IMR-90 (cell line): ENCODE measurements at regions not wholly inside any gene's neighbourhood (a gene's known extent, or its start where the extent isn't known, plus 50 kb on each side); places are given as distances from the start of the nearest gene placed in this dataset.

Experiments used
- ATAC-seq: fragments of 200-7000 bp; cut with Tn5 transposase; 2 replicates; pipeline ENCODE4 v1.9.1; 2020; ENCODE audit warnings: low read depth, mild to moderate bottlenecking, moderate library complexity
- BruUV-seq: library from RNA; stranded (reverse); fragments of 400-500 nt; replicated peaks from 2 replicates; lab custom pipeline; 2021; lab: Mats Ljungman, UMichigan
- CTCF ChIA-PET: fragments of 300-600 bp; formaldehyde crosslinking; extraction: SDS; loops from one replicate; lab custom pipeline; 2021; ENCODE audit warnings: antibody characterized with exemption; lab: Yijun Ruan, JAX
- POLR2A ChIA-PET: fragments of 300-600 bp; sonication (Branson Sonifier 250); formaldehyde crosslinking; loops from one replicate; lab custom pipeline; 2022; ENCODE audit warnings: antibody characterized with exemption; ENCODE audit not compliant: unreplicated experiment; lab: Charles Lee
- DNase-seq: peaks from one replicate; pipeline ENCODE4 v3.0.0; 2013
- H2AFZ ChIP-seq: replicated peaks from 2 replicates; pipeline ENCODE3; 2013; ENCODE audit warnings: low read length, mild to moderate bottlenecking; ENCODE audit not compliant: poor library complexity
- H2AK5ac ChIP-seq: 2 replicates; pipeline ENCODE4 v1.6.1; 2013; ENCODE audit warnings: low read depth, low read length, inconsistent platforms
- H2AK9ac ChIP-seq: replicated peaks from 2 replicates; pipeline ENCODE3; 2013; ENCODE audit warnings: mild to moderate bottlenecking, low read depth, low read length, moderate library complexity; ENCODE audit not compliant: poor library complexity
- H2BK120ac ChIP-seq: 2 replicates; pipeline ENCODE4 v1.6.1; 2013; ENCODE audit warnings: low read depth, low read length, inconsistent platforms
- H2BK15ac ChIP-seq: 3 replicates; pipeline ENCODE4 v1.6.1; 2013; ENCODE audit warnings: low read depth, low read length, inconsistent platforms
- H2BK20ac ChIP-seq: 2 replicates; pipeline ENCODE4 v1.6.1; 2013; ENCODE audit warnings: low read depth, mild to moderate bottlenecking, inconsistent platforms, low read length, moderate library complexity
- H2BK5ac ChIP-seq: 2 replicates; pipeline ENCODE4 v1.6.1; 2013; ENCODE audit warnings: mild to moderate bottlenecking, low read depth, low read length, inconsistent platforms; ENCODE audit not compliant: poor library complexity, severe bottlenecking
- H3K14ac ChIP-seq: replicated peaks from 2 replicates; pipeline ENCODE4 v1.6.1; 2013; ENCODE audit warnings: low read depth, low read length, inconsistent platforms
- H3K18ac ChIP-seq: 2 replicates; pipeline ENCODE4 v1.6.1; 2013; ENCODE audit warnings: low read depth, low read length, control low read depth
- H3K23ac ChIP-seq: 2 replicates; pipeline ENCODE4 v1.6.1; 2013; ENCODE audit warnings: low read depth, low read length, inconsistent platforms
- H3K27ac ChIP-seq: 2 replicates; pipeline ENCODE4 v1.5.1; 2013; ENCODE audit warnings: mild to moderate bottlenecking, control low read depth, low read length; ENCODE audit not compliant: insufficient read depth
- H3K27me3 ChIP-seq: 2 replicates; pipeline ENCODE4 v1.6.1; 2013; ENCODE audit warnings: low read length; ENCODE audit not compliant: control insufficient read depth, insufficient read depth
- H3K36me3 ChIP-seq: 2 replicates; pipeline ENCODE4 v1.6.1; 2013; ENCODE audit warnings: low read length, mixed read lengths; ENCODE audit not compliant: control insufficient read depth, insufficient read depth
- H3K4ac ChIP-seq: 2 replicates; pipeline ENCODE4 v1.6.1; 2013; ENCODE audit warnings: low read depth, low read length, inconsistent platforms
- H3K4me1 ChIP-seq: 2 replicates; pipeline ENCODE4 v1.6.1; 2013; ENCODE audit warnings: low read length, mixed read lengths; ENCODE audit not compliant: control insufficient read depth, insufficient read depth
- H3K4me2 ChIP-seq: 2 replicates; pipeline ENCODE4 v1.6.1; 2013; ENCODE audit warnings: low read depth, mild to moderate bottlenecking, control low read depth, low read length, moderate library complexity
- H3K4me3 ChIP-seq: 2 replicates; pipeline ENCODE4 v1.5.1; 2013; ENCODE audit warnings: low read depth, mild to moderate bottlenecking, control low read depth, low read length, moderate library complexity; ENCODE audit not compliant: insufficient read depth
- H3K56ac ChIP-seq: 2 replicates; pipeline ENCODE4 v1.6.1; 2013; ENCODE audit warnings: low read length, inconsistent platforms; ENCODE audit not compliant: insufficient read depth; ENCODE audit errors: extremely low read depth
- H3K79me1 ChIP-seq, 2 experiments: 2 replicates each; pipeline ENCODE4 v1.6.1; 2013; ENCODE audit warnings: low read length in 2 of 2, inconsistent platforms in 1 of 2, low read depth in 1 of 2
- H3K9ac ChIP-seq: 2 replicates; pipeline ENCODE4 v1.6.1; 2013; ENCODE audit warnings: low read depth, low read length, control low read depth
- H3K9me1 ChIP-seq: 2 replicates; pipeline ENCODE4 v1.6.1; 2013; ENCODE audit warnings: low read length, inconsistent platforms; ENCODE audit not compliant: insufficient read depth
- H3K9me3 ChIP-seq: 2 replicates; pipeline ENCODE4 v1.6.1; 2013; ENCODE audit warnings: low read length; ENCODE audit not compliant: control insufficient read depth, insufficient read depth
- H4K20me1 ChIP-seq: 2 replicates; pipeline ENCODE4 v1.6.1; 2013; ENCODE audit warnings: low read length, inconsistent platforms; ENCODE audit not compliant: insufficient read depth
- H4K5ac ChIP-seq: 2 replicates; pipeline ENCODE4 v1.6.1; 2013; ENCODE audit warnings: mild to moderate bottlenecking, low read depth, low read length, control low read depth
- H4K8ac ChIP-seq, 2 experiments: 2 replicates each; pipeline ENCODE4 v1.6.1; 2013; ENCODE audit warnings: low read depth in 2 of 2, low read length in 2 of 2, control low read depth in 1 of 2, inconsistent platforms in 1 of 2
- H4K91ac ChIP-seq: 2 replicates; pipeline ENCODE4 v1.6.1; 2013; ENCODE audit warnings: low read depth, low read length, inconsistent platforms; ENCODE audit not compliant: insufficient read depth
- BHLHE40 ChIP-seq: fragments of 150-350 bp; IDR thresholded peaks from 2 replicates; pipeline ENCODE4 v1.6.1; 2016; ENCODE audit warnings: mild to moderate bottlenecking, low read depth, low read length
- CHD1 ChIP-seq: IDR thresholded peaks from 2 replicates; pipeline ENCODE4 v1.6.1; 2012; ENCODE audit warnings: low read depth, low read length, improper control_type of control experiment
- FOS ChIP-seq: fragments of 150-350 bp; IDR thresholded peaks from 2 replicates; pipeline ENCODE4 v1.6.1; 2016; ENCODE audit warnings: low read depth, low read length
- MAFK ChIP-seq: IDR thresholded peaks from 2 replicates; pipeline ENCODE4 v1.6.1; 2012; ENCODE audit warnings: low read depth, low read length, improper control_type of control experiment
- MAZ ChIP-seq: IDR thresholded peaks from 2 replicates; pipeline ENCODE4 v1.6.1; 2012; ENCODE audit warnings: low read depth, mild to moderate bottlenecking, low read length, improper control_type of control experiment, moderate library complexity, borderline replicate concordance
- MXI1 ChIP-seq: IDR thresholded peaks from 2 replicates; pipeline ENCODE4 v1.6.1; 2012; ENCODE audit warnings: low read depth, mild to moderate bottlenecking, low read length, moderate library complexity, borderline replicate concordance
- RAD21 ChIP-seq: IDR thresholded peaks from 2 replicates; pipeline ENCODE4 v1.6.1; 2012; ENCODE audit warnings: low read length, improper control_type of control experiment
- RFX5 ChIP-seq: IDR thresholded peaks from 2 replicates; pipeline ENCODE4 v1.8.0; 2012; ENCODE audit warnings: low read depth, mild to moderate bottlenecking, low read length, moderate library complexity
- WGBS, 2 experiments: methylation state at CpG; one replicate each; pipeline versions ENCODE4 v1.1.5 to v1.1.7; 2013; ENCODE audit warnings: missing lambda C conversion rate in 2 of 2; ENCODE audit not compliant: insufficient read length in 1 of 2; ENCODE audit errors: extremely low coverage in 2 of 2; 5-methylcytosine and 5-hydroxymethylcytosine counted together
- dilution Hi-C: fragments of 300-500 bp; cut with HindIII; formaldehyde crosslinking; loops from one replicate; pipeline ENCODE4 v1.14.3; 2018; ENCODE audit warnings: low sequenced_read_pairs; ENCODE audit not compliant: unreplicated experiment
- in situ Hi-C: fragments of 300-500 bp; cut with MboI; formaldehyde crosslinking; loops from 3 replicates; pipeline ENCODE4 v1.14.3; 2019; ENCODE audit warnings: low sequenced_read_pairs, inconsistent platforms, mixed read lengths
- intact Hi-C: fragments of 100-400 bp; cut with micrococcal nuclease; formaldehyde crosslinking; loops from 2 replicates; pipeline ENCODE4 v1.10.0; 2022
- TF ChIP-seq, protein P1 (sequence below): fragments of 150-350 bp; IDR thresholded peaks from 2 replicates; pipeline ENCODE4 v1.6.1; 2016; ENCODE audit warnings: low read depth, mild to moderate bottlenecking, low read length, moderate library complexity, borderline replicate concordance

DNA sequence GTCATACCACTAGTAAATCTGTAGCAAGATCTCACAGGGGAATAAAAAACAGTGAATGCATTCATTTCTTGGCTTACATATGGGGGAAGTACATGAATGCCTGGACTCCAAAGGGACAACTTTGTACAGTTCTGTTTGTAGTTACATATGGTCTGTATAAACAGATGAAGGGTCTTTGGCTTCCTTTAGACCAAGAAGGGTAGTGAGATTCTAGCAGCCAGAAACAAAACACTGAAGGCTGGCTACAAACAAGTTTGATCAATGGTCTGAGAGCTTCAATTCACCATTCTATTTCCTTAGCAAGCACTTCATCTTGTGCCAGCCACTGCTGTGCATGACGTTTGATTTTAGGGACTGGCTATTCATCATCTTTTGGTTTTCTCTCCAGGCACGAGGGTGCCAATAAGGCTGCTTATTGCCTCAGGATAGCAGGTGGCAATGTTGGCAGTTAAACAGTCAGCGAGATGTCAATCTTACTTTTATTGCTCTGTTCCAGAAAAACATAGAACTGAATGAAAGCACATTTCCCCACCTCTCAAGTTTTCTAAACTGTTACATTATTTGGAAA, 313.7 kb upstream of the COL8A1 start:
- H3K56ac ChIP-seq: no peak overlapping the region
- TF ChIP-seq CHD1 (no peak), MXI1 (no peak), MAZ (no peak), RFX5 (no peak), MAFK (no peak), FOS (no peak), RAD21 (no peak), BHLHE40 (no peak)
- TF ChIP-seq, protein P1, sequence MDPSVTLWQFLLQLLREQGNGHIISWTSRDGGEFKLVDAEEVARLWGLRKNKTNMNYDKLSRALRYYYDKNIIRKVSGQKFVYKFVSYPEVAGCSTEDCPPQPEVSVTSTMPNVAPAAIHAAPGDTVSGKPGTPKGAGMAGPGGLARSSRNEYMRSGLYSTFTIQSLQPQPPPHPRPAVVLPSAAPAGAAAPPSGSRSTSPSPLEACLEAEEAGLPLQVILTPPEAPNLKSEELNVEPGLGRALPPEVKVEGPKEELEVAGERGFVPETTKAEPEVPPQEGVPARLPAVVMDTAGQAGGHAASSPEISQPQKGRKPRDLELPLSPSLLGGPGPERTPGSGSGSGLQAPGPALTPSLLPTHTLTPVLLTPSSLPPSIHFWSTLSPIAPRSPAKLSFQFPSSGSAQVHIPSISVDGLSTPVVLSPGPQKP: no peak
- in situ Hi-C loops: no loop called here

More for the DNA sequence above, 313.7 kb upstream of the COL8A1 start:
- WGBS, 2 experiments: 33% methylated on average over 2 of the region's 3 CpGs; no CpG with 5 or more reads in 1 of the 2 experiments
- H3K23ac ChIP-seq: no peak overlapping the region
- H3K9me1 ChIP-seq: no peaks in the 10 kb centered on the region
- DNase-seq: no peak
- no peak overlapping the region for H2BK120ac ChIP-seq
- no peak for ATAC-seq
- dilution Hi-C loops: no loop called here
- no peak overlapping the region for H4K5ac ChIP-seq
- H2BK5ac ChIP-seq: no peak overlapping the region
- no peak overlapping the region for H3K14ac ChIP-seq
- H2BK15ac ChIP-seq: no peak overlapping the region
- H3K27ac ChIP-seq: no peak overlapping the region
- CTCF ChIA-PET: no interaction called here
- H3K18ac ChIP-seq: no peak overlapping the region
- POLR2A ChIA-PET: no interaction called here
- no peak overlapping the region for H3K4me3 ChIP-seq
- H2AK5ac ChIP-seq: no peak overlapping the region
- no TSS peak for BruUV-seq
- H3K36me3 ChIP-seq: no peaks in the 10 kb centered on the region
- no peak overlapping the region for H2BK20ac ChIP-seq
- H3K9me3 ChIP-seq: no peaks in the 10 kb centered on the region
- peaks cover 7% of the 10 kb centered on the region for H3K27me3 ChIP-seq
- H3K9ac ChIP-seq: no peak overlapping the region
- no peak overlapping the region for H4K91ac ChIP-seq
- intact Hi-C loops: loop anchor here (5.0 to 10.0 kb wide), 2 partner anchors 183 to 430 kb away; no protein-coding TSS in a partner anchor
- no peaks in the 10 kb centered on the region for H3K4me1 ChIP-seq
- H4K8ac ChIP-seq: no peak overlapping the region
- no peak overlapping the region for H3K4me2 ChIP-seq
- H2AK9ac ChIP-seq: no peak overlapping the region
- no peaks in the 10 kb centered on the region for H3K79me1 ChIP-seq
- H3K4ac ChIP-seq: no peak overlapping the region
- H2AFZ ChIP-seq: no peak overlapping the region
- H4K20me1 ChIP-seq: no peaks in the 10 kb centered on the region
